Activated T-helper 17 cell treated with anti-CD3 and anti-CD28 coated beads, Interleukin-2, amount 50 U/mL, for 72 hours (primary cell): ENCODE measurements at regions not wholly inside any gene's neighbourhood (a gene's known extent, or its start where the extent isn't known, plus 50 kb on each side); places are given as distances from the start of the nearest gene placed in this dataset.

Experiments used
- ATAC-seq: fragments of 150-1000 bp; cut with Tn5 transposase; replicated peaks from 2 replicates; pipeline ENCODE4 v1.10.0; 2021; ENCODE audit warnings: mild to moderate bottlenecking, moderate library complexity
- H3K27ac Mint-ChIP-seq: one replicate; pipeline ENCODE4 v1.8.0; 2022; ENCODE audit warnings: mixed read lengths
- H3K27me3 Mint-ChIP-seq: one replicate; pipeline ENCODE4 v1.8.0; 2022; ENCODE audit warnings: mixed read lengths
- H3K36me3 Mint-ChIP-seq: one replicate; pipeline ENCODE4 v1.8.0; 2022; ENCODE audit warnings: low read depth, mild to moderate bottlenecking, mixed read lengths
- H3K4me1 Mint-ChIP-seq: one replicate; pipeline ENCODE4 v1.8.0; 2022; ENCODE audit warnings: mixed read lengths
- H3K4me3 Mint-ChIP-seq: one replicate; pipeline ENCODE4 v1.8.0; 2022; ENCODE audit warnings: mild to moderate bottlenecking, mixed read lengths
- H3K9me3 Mint-ChIP-seq: one replicate; pipeline ENCODE4 v1.8.0; 2022; ENCODE audit warnings: mixed read lengths

GRCh38 chr21:39109596-39110210 lies 73.5 kb downstream of the PSMG1 start:
- no peaks in the 10 kb centered on the region for H3K9me3 Mint-ChIP-seq
- no peak overlapping the region for H3K27ac Mint-ChIP-seq
- H3K4me1 Mint-ChIP-seq = no peaks in the 10 kb centered on the region
- no peak overlapping the region for H3K4me3 Mint-ChIP-seq
- peaks cover 19% of the 10 kb centered on the region for H3K27me3 Mint-ChIP-seq
- H3K36me3 Mint-ChIP-seq = no peaks in the 10 kb centered on the region
- no peak for ATAC-seq

DNA sequence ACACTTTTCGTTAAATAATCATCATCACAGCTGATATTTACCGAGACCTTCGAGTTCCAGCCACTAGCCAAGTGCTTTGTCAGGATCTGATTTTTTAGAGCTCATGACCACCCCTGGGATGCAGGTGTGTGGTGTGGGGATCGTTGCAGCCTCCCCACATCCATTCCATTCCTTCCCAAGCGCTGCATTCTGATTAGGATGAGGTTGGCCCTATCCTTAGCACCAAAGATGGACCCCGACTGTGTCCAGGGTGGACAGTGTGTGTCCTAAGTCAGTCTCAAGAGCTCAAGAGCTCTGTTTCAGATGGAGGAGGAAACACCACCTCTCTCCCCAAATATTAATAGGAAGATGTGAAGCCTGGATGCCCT lies 74.1 kb downstream of the PSMG1 start:
- ATAC-seq = no peak
- no peaks in the 10 kb centered on the region for H3K36me3 Mint-ChIP-seq
- peaks cover 19% of the 10 kb centered on the region for H3K27me3 Mint-ChIP-seq
- no peak overlapping the region for H3K27ac Mint-ChIP-seq
- H3K4me1 Mint-ChIP-seq = no peaks in the 10 kb centered on the region
- no peak overlapping the region for H3K4me3 Mint-ChIP-seq
- H3K9me3 Mint-ChIP-seq = no peaks in the 10 kb centered on the region

DNA sequence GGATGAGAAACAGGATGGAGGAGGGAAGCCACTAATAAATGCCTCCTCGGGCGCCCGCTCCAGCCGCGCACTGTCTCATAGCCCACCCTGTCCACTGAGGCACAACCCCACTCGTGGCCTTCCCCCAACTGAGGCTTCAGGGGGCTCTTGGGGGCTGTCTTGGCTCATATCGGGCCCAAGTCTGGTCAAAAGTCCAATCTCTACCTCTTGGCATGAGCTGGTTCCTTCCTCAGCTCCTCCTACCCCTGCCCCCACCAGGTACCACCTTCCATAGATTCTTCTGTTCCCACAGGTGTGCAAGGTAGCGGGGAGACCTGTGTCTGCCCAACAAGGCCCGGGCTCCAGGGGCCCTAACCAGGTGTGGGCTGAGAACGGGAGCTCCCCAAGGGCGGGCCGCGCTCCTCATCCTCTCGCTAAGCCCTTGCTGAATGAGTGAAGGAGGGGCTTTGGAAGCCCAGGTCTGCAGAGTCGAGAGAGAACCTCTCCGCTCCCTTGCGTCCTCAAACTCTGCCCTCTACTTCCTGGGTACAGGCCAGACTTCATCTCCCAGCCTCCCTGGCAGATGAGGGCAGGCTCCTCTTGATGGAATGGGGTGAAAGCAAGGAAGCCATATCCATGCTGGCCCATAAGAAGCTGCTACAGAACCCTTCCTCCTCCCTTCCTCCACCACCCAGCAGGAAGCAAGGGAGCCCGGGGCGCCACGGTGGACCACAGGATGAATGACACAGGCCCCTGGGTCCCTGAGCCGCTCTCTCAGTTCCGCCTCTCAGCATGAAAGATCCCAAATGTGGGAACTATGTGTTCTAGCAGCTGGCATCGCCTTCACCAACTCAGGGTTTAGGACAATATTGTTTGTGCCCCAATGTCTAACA lies 74.7 kb downstream of the PSMG1 start:
- no peak for ATAC-seq
- Mint-ChIP-seq H3K4me3 (no peak overlapping the region), H3K27ac (no peak overlapping the region), H3K4me1 (no peaks in the 10 kb centered on the region), H3K9me3 (no peaks in the 10 kb centered on the region), H3K27me3 (peaks cover 22% of the 10 kb centered on the region), H3K36me3 (no peaks in the 10 kb centered on the region)

GRCh38 chr21:39107739-39108138 lies 75.5 kb downstream of the PSMG1 start:
- ATAC-seq = no peak
- Mint-ChIP-seq H3K9me3 (no peaks in the 10 kb centered on the region), H3K27me3 (peaks cover 28% of the 10 kb centered on the region), H3K4me3 (no peak overlapping the region), H3K27ac (no peak overlapping the region), H3K36me3 (no peaks in the 10 kb centered on the region), H3K4me1 (no peaks in the 10 kb centered on the region)

DNA sequence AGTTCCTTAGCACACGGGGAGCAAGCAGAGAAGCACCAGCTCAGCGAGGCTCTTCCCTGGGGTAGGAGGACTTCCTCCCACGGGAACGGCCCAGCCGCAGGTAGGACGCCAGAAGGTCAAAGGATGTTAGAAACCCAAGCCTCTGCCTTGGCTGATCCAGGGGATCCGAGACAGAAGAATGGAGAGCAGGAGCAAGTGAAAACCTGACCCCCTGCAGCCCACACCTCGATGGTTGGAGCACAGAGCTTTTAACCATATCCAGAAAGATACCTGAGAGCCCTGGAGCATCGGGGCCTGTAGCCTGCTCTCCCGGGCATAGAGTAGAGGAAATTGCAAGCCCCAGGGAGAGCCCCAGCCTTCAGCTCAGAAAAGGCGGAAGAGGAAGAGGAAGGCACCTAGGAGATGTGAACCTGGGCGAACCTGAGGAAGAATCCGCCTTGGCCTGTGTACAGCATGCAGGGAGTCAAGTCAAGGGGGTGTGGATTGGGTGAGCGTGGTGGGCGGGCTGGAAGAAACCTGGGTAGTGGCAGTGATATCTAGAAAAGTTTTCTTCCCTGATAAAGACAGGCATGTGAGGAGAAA lies 76.3 kb downstream of the PSMG1 start:
- no peak for ATAC-seq
- peaks cover 28% of the 10 kb centered on the region for H3K27me3 Mint-ChIP-seq
- H3K9me3 Mint-ChIP-seq = no peaks in the 10 kb centered on the region
- H3K27ac Mint-ChIP-seq = no peak overlapping the region
- H3K36me3 Mint-ChIP-seq = no peaks in the 10 kb centered on the region
- H3K4me1 Mint-ChIP-seq = no peaks in the 10 kb centered on the region
- H3K4me3 Mint-ChIP-seq = no peak overlapping the region

GRCh38 chr21:39105836-39106235 lies 77.4 kb downstream of the PSMG1 start:
- Mint-ChIP-seq H3K9me3 (no peaks in the 10 kb centered on the region), H3K27ac (no peak overlapping the region), H3K4me1 (no peaks in the 10 kb centered on the region), H3K27me3 (peaks cover 28% of the 10 kb centered on the region), H3K36me3 (no peaks in the 10 kb centered on the region), H3K4me3 (no peak overlapping the region)
- no peak for ATAC-seq

GRCh38 chr21:39105341-39105765 lies 77.9 kb downstream of the PSMG1 start:
- Mint-ChIP-seq H3K27ac (no peak overlapping the region), H3K4me1 (no peaks in the 10 kb centered on the region), H3K4me3 (no peak overlapping the region), H3K36me3 (no peaks in the 10 kb centered on the region), H3K9me3 (no peaks in the 10 kb centered on the region), H3K27me3 (peaks cover 28% of the 10 kb centered on the region)
- no peak for ATAC-seq

GRCh38 chr21:39104911-39105310 lies 78.3 kb downstream of the PSMG1 start:
- peaks cover 29% of the 10 kb centered on the region for H3K27me3 Mint-ChIP-seq
- no peaks in the 10 kb centered on the region for H3K9me3 Mint-ChIP-seq
- ATAC-seq = no peak
- H3K4me1 Mint-ChIP-seq = no peaks in the 10 kb centered on the region
- H3K4me3 Mint-ChIP-seq = no peak overlapping the region
- no peak overlapping the region for H3K27ac Mint-ChIP-seq
- no peaks in the 10 kb centered on the region for H3K36me3 Mint-ChIP-seq

- Mint-ChIP-seq H3K9me3 (no peaks in the 10 kb centered on the region), H3K4me3 (no peak overlapping the region), H3K27me3 (peaks cover 24% of the 10 kb centered on the region), H3K36me3 (no peaks in the 10 kb centered on the region), H3K4me1 (no peaks in the 10 kb centered on the region), H3K27ac (no peak overlapping the region)
- no peak for ATAC-seq
These were observed 79.6 kb downstream of the PSMG1 start for GRCh38 chr21:39103689-39104088.

DNA sequence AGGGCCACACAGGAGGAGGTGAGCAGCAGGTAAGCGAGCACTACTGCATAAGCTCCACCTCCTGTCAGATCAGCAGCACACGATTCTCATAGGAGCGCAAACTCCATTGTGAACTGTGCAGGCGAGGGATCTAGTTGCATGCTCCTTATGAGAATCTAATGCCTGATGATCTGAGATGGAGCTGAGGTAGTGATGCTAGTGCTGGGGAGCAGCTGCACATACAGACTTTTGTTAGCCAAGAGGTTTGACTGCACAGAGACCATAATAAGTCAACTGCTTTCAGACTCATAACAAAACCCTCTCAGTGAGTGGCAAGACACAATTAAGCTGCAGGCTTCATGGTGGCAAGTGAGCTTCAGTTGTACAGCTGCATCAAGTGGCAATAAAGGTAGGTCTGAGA lies 83.4 kb downstream of the PSMG1 start:
- Mint-ChIP-seq H3K27me3 (peaks cover 14% of the 10 kb centered on the region), H3K4me1 (no peaks in the 10 kb centered on the region), H3K36me3 (no peaks in the 10 kb centered on the region), H3K4me3 (no peak overlapping the region), H3K27ac (no peak overlapping the region), H3K9me3 (no peaks in the 10 kb centered on the region)
- no peak for ATAC-seq

DNA sequence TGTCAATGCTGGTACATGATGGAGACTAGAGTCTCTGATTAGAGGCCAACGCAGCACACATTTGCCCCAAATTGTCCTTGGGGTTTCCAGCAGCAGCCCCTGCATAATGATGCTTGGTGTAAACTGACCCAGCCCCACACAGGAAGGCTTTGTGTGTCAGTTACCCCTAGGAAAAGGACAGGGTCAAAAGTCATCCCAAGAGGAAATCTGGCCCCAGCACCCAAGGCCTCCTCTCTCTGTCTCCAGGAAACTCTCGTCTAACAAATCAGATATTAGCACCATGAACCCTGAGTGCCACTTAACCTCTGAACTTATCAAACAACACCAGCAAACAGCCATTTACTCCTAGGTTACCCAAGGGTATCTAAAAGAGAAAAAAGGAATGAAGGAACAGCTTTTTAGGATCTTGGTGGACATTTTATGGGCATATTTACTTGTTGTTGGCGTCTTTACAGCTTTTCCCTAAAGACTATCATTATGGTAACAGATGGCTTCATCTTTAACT lies 84.5 kb downstream of the PSMG1 start:
- no peak overlapping the region for H3K4me3 Mint-ChIP-seq
- no peaks in the 10 kb centered on the region for H3K9me3 Mint-ChIP-seq
- ATAC-seq = no peak
- peaks cover 11% of the 10 kb centered on the region for H3K27me3 Mint-ChIP-seq
- H3K4me1 Mint-ChIP-seq = no peaks in the 10 kb centered on the region
- H3K36me3 Mint-ChIP-seq = no peaks in the 10 kb centered on the region
- H3K27ac Mint-ChIP-seq = no peak overlapping the region

GRCh38 chr21:39097981-39098380 lies 85.3 kb downstream of the PSMG1 start:
- H3K36me3 Mint-ChIP-seq = no peaks in the 10 kb centered on the region
- ATAC-seq = no peak
- H3K27ac Mint-ChIP-seq = no peak overlapping the region
- no peaks in the 10 kb centered on the region for H3K9me3 Mint-ChIP-seq
- peaks cover 7% of the 10 kb centered on the region for H3K27me3 Mint-ChIP-seq
- no peaks in the 10 kb centered on the region for H3K4me1 Mint-ChIP-seq
- H3K4me3 Mint-ChIP-seq = no peak overlapping the region

- Mint-ChIP-seq H3K4me1 (no peaks in the 10 kb centered on the region), H3K4me3 (no peak overlapping the region), H3K9me3 (no peaks in the 10 kb centered on the region), H3K27ac (no peak overlapping the region), H3K27me3 (peaks cover 5% of the 10 kb centered on the region), H3K36me3 (no peaks in the 10 kb centered on the region)
- ATAC-seq = no peak
These were observed 85.9 kb downstream of the PSMG1 start for GRCh38 chr21:39097335-39097861.

DNA sequence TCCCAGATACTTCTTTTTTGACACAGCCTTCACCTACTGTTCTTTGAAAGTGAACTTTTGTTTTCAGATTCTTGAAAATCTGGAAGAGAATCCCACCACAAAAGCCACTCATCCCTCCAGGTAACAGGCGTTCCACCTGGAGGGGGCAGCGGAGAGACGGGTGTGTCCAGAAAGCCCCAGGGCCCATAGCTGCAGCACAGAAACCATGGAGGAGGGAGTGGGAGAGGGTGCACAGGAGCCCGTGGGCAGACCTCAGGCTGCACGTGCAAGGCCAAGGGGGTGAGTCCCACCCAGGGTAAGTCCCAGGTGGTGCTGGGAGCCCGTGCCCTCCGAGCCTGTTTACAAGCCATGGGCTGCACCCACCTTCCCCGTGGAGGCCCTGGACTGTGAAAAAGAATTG lies 86.5 kb downstream of the PSMG1 start:
- H3K4me3 Mint-ChIP-seq = no peak overlapping the region

GRCh38 chr21:39095681-39096080 lies 87.6 kb downstream of the PSMG1 start:
- no peaks in the 10 kb centered on the region for H3K9me3 Mint-ChIP-seq
- no peak for ATAC-seq
- H3K4me1 Mint-ChIP-seq = no peaks in the 10 kb centered on the region
- no peaks in the 10 kb centered on the region for H3K36me3 Mint-ChIP-seq
- peaks cover 5% of the 10 kb centered on the region for H3K27me3 Mint-ChIP-seq
- no peak overlapping the region for H3K27ac Mint-ChIP-seq
- H3K4me3 Mint-ChIP-seq = no peak overlapping the region

More for the DNA sequence above, 86.5 kb downstream of the PSMG1 start:
- Mint-ChIP-seq H3K9me3 (no peaks in the 10 kb centered on the region), H3K27ac (no peak overlapping the region), H3K4me1 (no peaks in the 10 kb centered on the region), H3K36me3 (no peaks in the 10 kb centered on the region), H3K27me3 (peaks cover 5% of the 10 kb centered on the region)
- no peak for ATAC-seq
